ENCODE measurements at regions not wholly inside any gene's neighbourhood (a gene's known extent, or its start where the extent isn't known, plus 50 kb on each side); places are given as distances from the start of the nearest gene placed in this dataset.

- intact Hi-C loops (cut with DNase I), result no loop called here
- DNase-seq, result no peak
- Histone ChIP-seq H3K4me1 (replicated peaks in 1 of 2) (no peaks in the 10 kb centered on the region), H3K4me3 (no peak overlapping the region), H3K27me3 (peaks cover 20% of the 10 kb centered on the region), H3K27ac (no peak overlapping the region), H3K36me3 (replicated peaks in 1 of 2) (no peaks in the 10 kb centered on the region), H3K9me3 (replicated peaks in 1 of 3) (no peaks in the 10 kb centered on the region)
- TF ChIP-seq POLR2A (IDR thresholded peaks at IDR 0.05), result no peak
- TF ChIP-seq CTCF (IDR thresholded peaks at IDR 0.05), result no peak
- WGBS, 4 donors, result 86 to 95% (median 94%) methylated on average over 1 of the region's 1 CpG
Observed at GRCh38 chr6:27631609-27631916, 158.7 kb upstream of the ZNF184 start.

GRCh38 chr6:27630727-27631608, 158.1 kb upstream of the ZNF184 start:
- Histone ChIP-seq H3K4me1 (replicated peaks in 1 of 2) (no peaks in the 10 kb centered on the region), H3K27ac (no peak overlapping the region), H3K4me3 (no peak overlapping the region), H3K27me3 (peaks cover 20% of the 10 kb centered on the region), H3K36me3 (replicated peaks in 1 of 2) (no peaks in the 10 kb centered on the region), H3K9me3 (replicated peaks in 1 of 3) (no peaks in the 10 kb centered on the region)
- 3 to 6% (median 4%) methylated on average over 37 to 51 of the region's 51 CpGs for WGBS, 4 donors
- peak in 1 of 7 donors; percentile 54 for DNase-seq
- TF ChIP-seq POLR2A (IDR thresholded peaks at IDR 0.05) (no peak), CTCF (IDR thresholded peaks at IDR 0.05) (no peak)
- intact Hi-C loops (cut with DNase I), result no loop called here

- DNase-seq, result no peak
- Histone ChIP-seq H3K36me3 (replicated peaks in 1 of 2) (no peaks in the 10 kb centered on the region), H3K9me3 (replicated peaks in 1 of 3) (no peaks in the 10 kb centered on the region), H3K27ac (no peak overlapping the region), H3K4me1 (replicated peaks in 1 of 2) (no peaks in the 10 kb centered on the region), H3K4me3 (no peak overlapping the region), H3K27me3 (peaks cover 3% of the 10 kb centered on the region)
- 75 to 83% (median 79%) methylated on average over 3 of the region's 3 CpGs for WGBS, 4 donors
- intact Hi-C loops (cut with DNase I), result no loop called here
- TF ChIP-seq POLR2A (IDR thresholded peaks at IDR 0.05), result no peak
- no peak for TF ChIP-seq CTCF (IDR thresholded peaks at IDR 0.05)
Observed at GRCh38 chr6:27624694-27625262, 151.9 kb upstream of the ZNF184 start.

- TF ChIP-seq CTCF (IDR thresholded peaks at IDR 0.05) (no peak), POLR2A (IDR thresholded peaks at IDR 0.05) (no peak)
- no peak for DNase-seq
- WGBS, 4 donors, result 62 to 78% (median 72%) methylated on average over 3 of the region's 3 CpGs
- peaks cover 9% of the 10 kb centered on the region for H3K27me3 ChIP-seq
- H3K4me1 ChIP-seq (replicated peaks in 1 of 2), result no peaks in the 10 kb centered on the region
- no peak overlapping the region for H3K4me3 ChIP-seq
- no peaks in the 10 kb centered on the region for H3K36me3 ChIP-seq (replicated peaks in 1 of 2)
- intact Hi-C loops (cut with DNase I), result no loop called here
- no peak overlapping the region for H3K27ac ChIP-seq
- no peaks in the 10 kb centered on the region for H3K9me3 ChIP-seq (replicated peaks in 1 of 3)
Observed at GRCh38 chr6:27623103-27623502, 150.2 kb upstream of the ZNF184 start.

Measured in adrenal gland (tissue), 9 donors.